Esophagus squamous epithelium (tissue), 4 donors: ENCODE measurements at regions not wholly inside any gene's neighbourhood (a gene's known extent, or its start where the extent isn't known, plus 50 kb on each side); places are given as distances from the start of the nearest gene placed in this dataset.

Source experiments
- CTCF ChIP-seq, 6 experiments: fragments of 450-650 bp in 4 of 6; fragments of 200-600 bp in 2 of 6; sonication (generic) in 2 of 6; IDR thresholded peaks; one replicate each; pipeline ENCODE4 v1.5.1; 2016 to 2019; ENCODE audit warnings: antibody characterized with exemption in 6 of 6, mild to moderate bottlenecking in 4 of 6, moderate library complexity in 4 of 6
- POLR2A ChIP-seq, 4 donors: fragments of 450-650 bp; IDR thresholded peaks; one replicate each; pipeline ENCODE4 v1.6.1; 2017; ENCODE audit warnings: antibody characterized with exemption in 4 of 4, mild to moderate bottlenecking in 4 of 4, moderate library complexity in 3 of 4

- TF ChIP-seq CTCF (IDR thresholded peaks at IDR 0.05) (no peak), POLR2A (IDR thresholded peaks at IDR 0.05) (no peak)
Observed at GRCh38 chr16:88284101-88284500, 98.7 kb upstream of the ZNF469 start.
